Neuronal stem cell (in vitro differentiated cells): ENCODE measurements at regions not wholly inside any gene's neighbourhood (a gene's known extent, or its start where the extent isn't known, plus 50 kb on each side); places are given as distances from the start of the nearest gene placed in this dataset.

Experiments
- DNase-seq: peaks from one replicate; pipeline ENCODE4 v3.0.0-alpha.2; 2013; ENCODE audit warnings: low spot score
- H2AFZ ChIP-seq: one replicate; pipeline ENCODE4 v1.6.1; 2013; ENCODE audit warnings: mild to moderate bottlenecking, low read length, inconsistent platforms
- H2AK5ac ChIP-seq: 2 replicates; pipeline ENCODE4 v1.6.1; 2013; ENCODE audit warnings: low read depth, mild to moderate bottlenecking, inconsistent platforms, low read length, moderate library complexity, mixed read lengths
- H2BK120ac ChIP-seq: 2 replicates; pipeline ENCODE4 v1.6.1; 2013; ENCODE audit warnings: low read depth, mild to moderate bottlenecking, inconsistent platforms, low read length, moderate library complexity, mixed read lengths
- H2BK12ac ChIP-seq: one replicate; pipeline ENCODE4 v1.6.1; 2013; ENCODE audit warnings: low read length, inconsistent platforms
- H2BK15ac ChIP-seq: 2 replicates; pipeline ENCODE4 v1.6.1; 2013; ENCODE audit warnings: mild to moderate bottlenecking, low read length, inconsistent platforms, mixed read lengths
- H2BK5ac ChIP-seq: one replicate; pipeline ENCODE4 v1.6.1; 2013; ENCODE audit warnings: inconsistent platforms, mild to moderate bottlenecking, low read length, moderate library complexity
- H3K14ac ChIP-seq: one replicate; pipeline ENCODE4 v1.6.1; 2013; ENCODE audit warnings: low read length, inconsistent platforms
- H3K18ac ChIP-seq: 2 replicates; pipeline ENCODE4 v1.6.1; 2013; ENCODE audit warnings: low read length, inconsistent platforms
- H3K23ac ChIP-seq: 2 replicates; pipeline ENCODE4 v1.6.1; 2013; ENCODE audit warnings: low read depth, mild to moderate bottlenecking, mixed read lengths, low read length, inconsistent platforms; ENCODE audit not compliant: poor library complexity
- H3K27ac ChIP-seq: replicated peaks from 3 replicates; pipeline ENCODE4 v1.5.1; 2013; ENCODE audit warnings: low read length, inconsistent platforms
- H3K27me3 ChIP-seq, 3 experiments: 2 replicates each; pipeline ENCODE4 v1.6.1; 2013; ENCODE audit warnings: low read length in 3 of 3, mild to moderate bottlenecking in 2 of 3, inconsistent platforms in 1 of 3, low read depth in 1 of 3, mixed read lengths in 1 of 3, moderate library complexity in 1 of 3; ENCODE audit not compliant: control insufficient read depth in 3 of 3, insufficient read depth in 3 of 3
- H3K36me3 ChIP-seq, 2 donors: replicated peaks in 1 of 2; 2 replicates each; pipeline ENCODE4 v1.6.1; 2013; ENCODE audit warnings: low read length in 2 of 2; ENCODE audit not compliant: control insufficient read depth in 2 of 2, insufficient read depth in 2 of 2
- H3K4ac ChIP-seq: 2 replicates; pipeline ENCODE4 v1.6.1; 2013; ENCODE audit warnings: inconsistent platforms, mild to moderate bottlenecking, low read length, moderate library complexity
- H3K4me1 ChIP-seq, 2 donors: 1 replicate in 1 of 2; 2 replicates in 1 of 2; pipeline ENCODE4 v1.6.1; 2013; ENCODE audit warnings: low read length in 2 of 2, low read depth in 1 of 2; ENCODE audit not compliant: control insufficient read depth in 2 of 2, insufficient read depth in 1 of 2
- H3K4me2 ChIP-seq: one replicate; pipeline ENCODE4 v1.6.1; 2013; ENCODE audit warnings: mild to moderate bottlenecking, low read length, inconsistent platforms; ENCODE audit not compliant: insufficient read depth, poor library complexity, severe bottlenecking
- H3K4me3 ChIP-seq, 2 donors: 2 replicates each; pipeline ENCODE4 v1.5.1; 2013; ENCODE audit warnings: low read length in 2 of 2, mild to moderate bottlenecking in 2 of 2, inconsistent platforms in 1 of 2, moderate library complexity in 1 of 2
- H3K79me1 ChIP-seq: one replicate; pipeline ENCODE4 v1.6.1; 2013; ENCODE audit warnings: low read depth, mild to moderate bottlenecking, inconsistent platforms, low read length, moderate library complexity
- H3K9ac ChIP-seq: one replicate; pipeline ENCODE4 v1.6.1; 2013; ENCODE audit warnings: mild to moderate bottlenecking, low read depth, low read length, inconsistent platforms; ENCODE audit not compliant: poor library complexity
- H3K9me3 ChIP-seq, 2 donors: replicated peaks in 1 of 2; 2 replicates each; pipeline versions ENCODE3 to v1.6.1; 2013; ENCODE audit warnings: low read length in 2 of 2, mild to moderate bottlenecking in 2 of 2, inconsistent platforms in 1 of 2, low read depth in 1 of 2, mixed read lengths in 1 of 2, moderate library complexity in 1 of 2; ENCODE audit not compliant: control insufficient read depth in 2 of 2, insufficient read depth in 1 of 2
- H4K8ac ChIP-seq: one replicate; pipeline ENCODE4 v1.6.1; 2013; ENCODE audit warnings: low read depth, mild to moderate bottlenecking, inconsistent platforms, low read length, moderate library complexity
- H4K91ac ChIP-seq: one replicate; pipeline ENCODE4 v1.6.1; 2013; ENCODE audit warnings: low read length, low read depth, mild to moderate bottlenecking, inconsistent platforms; ENCODE audit not compliant: poor library complexity
- WGBS, 2 donors: extraction: QIAGEN DNeasy Blood & Tissue Kit; methylation state at CpG; one replicate each; pipeline ENCODE4 v1.1.7; 2013; ENCODE audit warnings: missing lambda C conversion rate in 2 of 2, mixed read lengths in 1 of 2; ENCODE audit not compliant: insufficient read length in 2 of 2, insufficient replicate concordance in 1 of 2; ENCODE audit errors: extremely low coverage in 2 of 2; 5-methylcytosine and 5-hydroxymethylcytosine counted together

GRCh38 chr6:22030730-22031619 is 265.9 kb downstream of the PRL start:
- Histone ChIP-seq H3K9me3 (peaks cover 0 to 7% of the 10 kb centered on the region in 2 donors), H3K4ac (no peak overlapping the region), H3K4me2 (no peak overlapping the region), H2BK15ac (no peak overlapping the region), H3K79me1 (no peaks in the 10 kb centered on the region), H2AFZ (no peak overlapping the region), H3K9ac (no peak overlapping the region), H3K23ac (no peak overlapping the region), H2BK120ac (no peak overlapping the region), H3K18ac (no peak overlapping the region), H4K91ac (no peak overlapping the region), H3K36me3 (peaks cover 0 to 23% of the 10 kb centered on the region in 2 donors), H2AK5ac (no peak overlapping the region), H2BK5ac (no peak overlapping the region), H2BK12ac (no peak overlapping the region), H3K4me3 (no peak overlapping the region), H3K4me1 (peaks cover 5 to 22% of the 10 kb centered on the region in 2 donors), H4K8ac (no peak overlapping the region), H3K27me3 (no peaks in the 10 kb centered on the region), H3K14ac (no peak overlapping the region), H3K27ac (no peak overlapping the region)
- no CpG with 5 or more reads among the region's 6 CpGs for WGBS, 2 donors
- no peak for DNase-seq

GRCh38 chr6:22035690-22036089 is 261.1 kb downstream of the PRL start:
- Histone ChIP-seq H3K4me3 (no peak overlapping the region), H3K18ac (no peak overlapping the region), H4K91ac (no peak overlapping the region), H3K9ac (no peak overlapping the region), H3K27me3 (no peaks in the 10 kb centered on the region), H3K4me2 (no peak overlapping the region), H4K8ac (no peak overlapping the region), H2BK12ac (no peak overlapping the region), H2AFZ (no peak overlapping the region), H2AK5ac (no peak overlapping the region), H2BK5ac (no peak overlapping the region), H2BK120ac (no peak overlapping the region), H3K9me3 (peaks cover 0 to 17% of the 10 kb centered on the region in 2 donors), H3K36me3 (peaks cover 0 to 30% of the 10 kb centered on the region in 2 donors), H3K23ac (no peak overlapping the region), H3K79me1 (no peaks in the 10 kb centered on the region), H3K27ac (no peak overlapping the region), H2BK15ac (no peak overlapping the region), H3K14ac (no peak overlapping the region), H3K4ac (no peak overlapping the region), H3K4me1 (peaks cover 10 to 19% of the 10 kb centered on the region in 2 donors)
- no CpG with 5 or more reads among the region's 4 CpGs for WGBS, 2 donors
- DNase-seq: no peak

GRCh38 chr6:22036275-22036674 is 260.6 kb downstream of the PRL start:
- Histone ChIP-seq H2AFZ (no peak overlapping the region), H3K4ac (no peak overlapping the region), H3K4me1 (peaks cover 10 to 19% of the 10 kb centered on the region in 2 donors), H2BK120ac (no peak overlapping the region), H2BK12ac (no peak overlapping the region), H3K9ac (no peak overlapping the region), H2AK5ac (no peak overlapping the region), H3K27me3 (no peaks in the 10 kb centered on the region), H3K4me3 (no peak overlapping the region), H4K8ac (no peak overlapping the region), H3K23ac (no peak overlapping the region), H2BK15ac (no peak overlapping the region), H3K79me1 (no peaks in the 10 kb centered on the region), H2BK5ac (no peak overlapping the region), H3K14ac (no peak overlapping the region), H3K9me3 (peaks cover 0 to 22% of the 10 kb centered on the region in 2 donors), H3K18ac (no peak overlapping the region), H3K36me3 (peaks cover 0 to 30% of the 10 kb centered on the region in 2 donors), H4K91ac (no peak overlapping the region), H3K27ac (no peak overlapping the region), H3K4me2 (no peak overlapping the region)
- WGBS, 2 donors: no CpG with 5 or more reads among the region's 7 CpGs
- peak; percentile 54 for DNase-seq

- no peak for DNase-seq
- Histone ChIP-seq H2BK15ac (no peak overlapping the region), H3K27me3 (no peaks in the 10 kb centered on the region), H3K18ac (no peak overlapping the region), H3K79me1 (no peaks in the 10 kb centered on the region), H3K23ac (no peak overlapping the region), H2BK120ac (no peak overlapping the region), H3K4me3 (no peak overlapping the region), H3K4ac (no peak overlapping the region), H3K9me3 (peaks cover 0 to 23% of the 10 kb centered on the region in 2 donors), H4K8ac (no peak overlapping the region), H3K14ac (no peak overlapping the region), H3K4me1 (peaks cover 10 to 19% of the 10 kb centered on the region in 2 donors), H2BK5ac (no peak overlapping the region), H2BK12ac (no peak overlapping the region), H2AK5ac (no peak overlapping the region), H3K9ac (no peak overlapping the region), H3K27ac (no peak overlapping the region), H3K36me3 (peaks cover 0 to 27% of the 10 kb centered on the region in 2 donors), H3K4me2 (no peak overlapping the region), H2AFZ (no peak overlapping the region), H4K91ac (no peak overlapping the region)
- WGBS, 2 donors: no CpG with 5 or more reads among the region's 3 CpGs
Observed at GRCh38 chr6:22036699-22037098, 260.1 kb downstream of the PRL start.
